Adrenal gland (tissue), 9 donors: ENCODE measurements at regions not wholly inside any gene's neighbourhood (a gene's known extent, or its start where the extent isn't known, plus 50 kb on each side); places are given as distances from the start of the nearest gene placed in this dataset.

ENCODE experiments used
- DNase-seq, 7 donors: peaks; one replicate each; pipeline ENCODE4 v3.0.0-alpha.2; 2019 to 2020
- H3K27ac ChIP-seq, 5 donors: fragments of 200-600 bp; sonication (generic) in 4 of 5; 1 replicate in 3 of 5; 2 replicates in 2 of 5; pipeline versions ENCODE4 v1.5.1 to v1.8.0; 2016 to 2020; ENCODE audit warnings: mild to moderate bottlenecking in 1 of 5
- H3K27me3 ChIP-seq: fragments of 200-600 bp; 2 replicates; pipeline ENCODE4 v1.8.0; 2021
- H3K36me3 ChIP-seq, 2 donors: fragments of 200-600 bp; replicated peaks in 1 of 2; 1 replicate in 1 of 2; 2 replicates in 1 of 2; pipeline versions ENCODE4 v1.5.1 to v1.8.0; 2018 to 2022
- H3K4me1 ChIP-seq, 2 donors: fragments of 200-600 bp; replicated peaks in 1 of 2; 1 replicate in 1 of 2; 2 replicates in 1 of 2; pipeline versions ENCODE4 v1.5.1 to v1.8.0; 2018 to 2021
- H3K4me3 ChIP-seq, 4 donors: fragments of 200-600 bp; sonication (generic) in 3 of 4; one replicate each; pipeline ENCODE4 v1.5.1; 2016 to 2018
- H3K9me3 ChIP-seq, 3 donors: fragments of 200-600 bp; sonication (generic) in 1 of 3; replicated peaks in 1 of 3; 1 replicate in 2 of 3; 2 replicates in 1 of 3; pipeline versions ENCODE4 v1.5.1 to v1.8.0; 2016 to 2021
- POLR2A ChIP-seq, 2 donors: fragments of 450-650 bp; IDR thresholded peaks; one replicate each; pipeline ENCODE4 v1.6.1; 2017; ENCODE audit warnings: antibody characterized with exemption in 2 of 2, mild to moderate bottlenecking in 2 of 2, moderate library complexity in 1 of 2
- WGBS, 4 donors: extraction: QIAGEN DNeasy Blood & Tissue Kit in 2 of 4; methylation state at CpG; one replicate each; pipeline versions ENCODE4 v1.1.5 to v1.1.7; 2013 to 2017; 5-methylcytosine and 5-hydroxymethylcytosine counted together
- intact Hi-C, 2 donors: fragments of 100-400 bp; cut with DNase I; formaldehyde crosslinking; loops; one replicate each; pipeline versions ENCODE4 v1.14.1 to v1.15.0; 2022 to 2023
- TF ChIP-seq, protein P1 (sequence below), 6 experiments: fragments of 450-650 bp in 4 of 6; fragments of 200-600 bp in 2 of 6; sonication (generic) in 1 of 6; IDR thresholded peaks; 1 replicate in 5 of 6; 2 replicates in 1 of 6; pipeline versions ENCODE4 v1.5.1 to v1.8.0; 2016 to 2021; ENCODE audit warnings: antibody characterized with exemption in 6 of 6, mild to moderate bottlenecking in 2 of 6, moderate library complexity in 1 of 6
- donor health status: healthy with polysubstance abuse.
- donor health status: Bipolar disorder and iron deficiency.
- donor health status: DM: yes; HTN: yes; CAD: no.
- donor health status: DM: no; HTN: no; CAD: no.
- donor health status: DM: no; HTN: no; CAD: no.

DNA sequence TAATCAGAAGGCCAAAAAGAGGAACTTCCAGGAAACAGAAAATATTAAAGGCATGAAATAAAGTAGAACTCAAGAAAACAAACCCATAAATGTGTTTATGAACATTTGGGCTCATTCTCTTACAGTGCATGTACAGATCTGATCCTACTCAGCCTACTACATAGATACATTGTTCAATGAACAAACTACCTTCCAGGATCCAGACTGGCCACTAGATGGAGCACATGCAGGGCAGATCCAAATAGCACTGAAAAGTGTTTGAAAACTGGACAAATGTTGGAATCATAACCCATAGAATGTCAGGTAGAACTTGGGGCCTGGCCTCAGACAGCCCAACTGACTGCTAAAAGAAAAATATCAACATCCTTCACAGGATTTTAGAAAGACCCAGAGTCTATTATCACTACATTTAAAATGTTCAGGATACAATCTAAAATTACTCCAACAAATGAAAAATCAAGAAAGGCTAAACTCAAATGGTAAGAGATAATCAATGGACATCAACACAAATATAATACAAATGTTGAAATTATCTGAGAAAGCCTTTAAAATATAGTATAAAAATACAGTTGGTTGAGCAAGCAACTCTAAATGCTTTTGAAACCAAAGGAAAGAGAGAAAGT lies 122.4 kb upstream of the NUDT7 start:
- Histone ChIP-seq H3K36me3 (no peaks in the 10 kb centered on the region), H3K4me1 (no peaks in the 10 kb centered on the region), H3K27me3 (no peaks in the 10 kb centered on the region), H3K4me3 (no peak overlapping the region), H3K27ac (no peak overlapping the region), H3K9me3 (no peaks in the 10 kb centered on the region)
- no peak for TF ChIP-seq POLR2A (IDR thresholded peaks at IDR 0.05)
- TF ChIP-seq, protein P1, sequence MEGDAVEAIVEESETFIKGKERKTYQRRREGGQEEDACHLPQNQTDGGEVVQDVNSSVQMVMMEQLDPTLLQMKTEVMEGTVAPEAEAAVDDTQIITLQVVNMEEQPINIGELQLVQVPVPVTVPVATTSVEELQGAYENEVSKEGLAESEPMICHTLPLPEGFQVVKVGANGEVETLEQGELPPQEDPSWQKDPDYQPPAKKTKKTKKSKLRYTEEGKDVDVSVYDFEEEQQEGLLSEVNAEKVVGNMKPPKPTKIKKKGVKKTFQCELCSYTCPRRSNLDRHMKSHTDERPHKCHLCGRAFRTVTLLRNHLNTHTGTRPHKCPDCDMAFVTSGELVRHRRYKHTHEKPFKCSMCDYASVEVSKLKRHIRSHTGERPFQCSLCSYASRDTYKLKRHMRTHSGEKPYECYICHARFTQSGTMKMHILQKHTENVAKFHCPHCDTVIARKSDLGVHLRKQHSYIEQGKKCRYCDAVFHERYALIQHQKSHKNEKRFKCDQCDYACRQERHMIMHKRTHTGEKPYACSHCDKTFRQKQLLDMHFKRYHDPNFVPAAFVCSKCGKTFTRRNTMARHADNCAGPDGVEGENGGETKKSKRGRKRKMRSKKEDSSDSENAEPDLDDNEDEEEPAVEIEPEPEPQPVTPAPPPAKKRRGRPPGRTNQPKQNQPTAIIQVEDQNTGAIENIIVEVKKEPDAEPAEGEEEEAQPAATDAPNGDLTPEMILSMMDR (IDR thresholded peaks at IDR 0.05), result peak; percentile 30 to 59 (median 46)
- DNase-seq, result peak; percentile 21 to 56 (median 31)
- intact Hi-C loops, result no loop called here

DNA sequence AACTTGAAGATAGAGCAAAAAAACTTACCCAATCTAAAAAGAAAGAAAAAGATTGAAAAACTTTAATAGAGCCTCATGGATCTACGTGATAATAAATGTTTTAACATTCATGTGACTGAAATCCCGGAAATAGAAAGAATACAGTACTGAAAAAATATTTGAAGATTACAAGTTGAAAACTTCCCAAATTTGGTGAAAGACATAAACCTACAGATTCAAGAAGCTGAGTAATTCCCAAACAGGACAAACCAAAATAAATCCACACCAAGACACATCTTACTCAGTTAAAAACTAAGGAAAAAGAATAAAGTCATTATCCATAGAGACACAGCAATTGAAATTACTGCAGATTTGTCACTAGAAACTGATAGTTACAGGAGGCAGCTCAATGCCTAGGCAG lies 121.8 kb upstream of the NUDT7 start:
- no peaks in the 10 kb centered on the region for H3K27me3 ChIP-seq
- no peak for DNase-seq
- TF ChIP-seq, protein P1 (IDR thresholded peaks at IDR 0.05), result no peak
- no peak for TF ChIP-seq POLR2A (IDR thresholded peaks at IDR 0.05)
- WGBS, 4 donors, result 66 to 80% (median 74%) methylated on average over 2 of the region's 2 CpGs
- no peak overlapping the region for H3K27ac ChIP-seq
- intact Hi-C loops, result no loop called here
- no peaks in the 10 kb centered on the region for H3K36me3 ChIP-seq
- H3K9me3 ChIP-seq, result no peaks in the 10 kb centered on the region
- H3K4me3 ChIP-seq, result no peak overlapping the region
- no peaks in the 10 kb centered on the region for H3K4me1 ChIP-seq

DNA sequence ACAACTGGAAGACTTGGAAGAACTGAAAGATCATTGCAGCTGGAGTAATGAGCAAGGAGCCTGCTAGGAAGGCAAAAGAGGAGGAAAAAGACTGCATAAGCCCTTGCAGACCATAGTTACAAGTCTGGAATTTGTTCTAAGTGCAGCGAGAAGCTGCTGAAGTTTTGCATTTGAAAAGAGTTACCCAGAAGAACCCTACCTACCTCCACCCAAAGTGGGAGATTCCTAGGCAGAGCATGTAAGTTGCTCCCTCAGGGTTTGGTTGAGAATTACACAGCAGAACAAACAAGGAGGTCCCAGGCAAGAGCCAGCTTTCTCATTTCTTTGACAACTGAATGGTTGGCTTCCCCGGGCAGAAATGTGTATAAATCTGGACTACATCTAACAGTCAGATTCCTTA lies 118.7 kb upstream of the NUDT7 start:
- H3K27ac ChIP-seq, result no peak overlapping the region
- no peaks in the 10 kb centered on the region for H3K4me1 ChIP-seq
- H3K9me3 ChIP-seq, result no peaks in the 10 kb centered on the region
- 57 to 66% (median 59%) methylated on average over 2 of the region's 2 CpGs for WGBS, 4 donors
- no peak for DNase-seq
- no peaks in the 10 kb centered on the region for H3K36me3 ChIP-seq
- H3K4me3 ChIP-seq, result no peak overlapping the region
- H3K27me3 ChIP-seq, result no peaks in the 10 kb centered on the region
- intact Hi-C loops, result no loop called here
- TF ChIP-seq POLR2A (IDR thresholded peaks at IDR 0.05), result no peak
- TF ChIP-seq, protein P1 (IDR thresholded peaks at IDR 0.05), result no peak

DNA sequence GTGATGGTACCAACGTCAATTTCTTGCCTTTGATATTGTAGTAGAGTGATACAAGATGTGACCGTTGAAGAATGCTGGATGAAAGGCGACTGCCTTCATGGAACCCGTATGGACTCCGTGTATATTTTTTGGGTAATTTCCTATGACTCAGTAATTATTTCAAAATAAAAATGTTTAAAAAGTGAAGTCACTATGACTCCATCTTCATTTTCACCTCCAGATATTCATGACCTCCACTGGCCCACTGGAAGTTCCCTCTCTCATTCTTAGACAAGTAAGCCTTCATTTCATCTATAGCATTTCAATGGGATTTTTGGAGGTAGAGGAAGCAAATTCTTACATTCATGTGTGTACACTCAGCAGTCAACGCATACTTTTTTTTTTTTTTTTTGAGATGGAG lies 111.8 kb upstream of the NUDT7 start:
- H3K27ac ChIP-seq, result no peak overlapping the region
- intact Hi-C loops, result no loop called here
- H3K36me3 ChIP-seq, result no peaks in the 10 kb centered on the region
- H3K4me3 ChIP-seq, result no peak overlapping the region
- H3K27me3 ChIP-seq, result no peaks in the 10 kb centered on the region
- no peaks in the 10 kb centered on the region for H3K9me3 ChIP-seq
- H3K4me1 ChIP-seq, result no peaks in the 10 kb centered on the region
- WGBS, 4 donors, result 85 to 89% (median 88%) methylated on average over 6 of the region's 6 CpGs
- DNase-seq, result no peak
- no peak for TF ChIP-seq POLR2A (IDR thresholded peaks at IDR 0.05)
- TF ChIP-seq, protein P1 (IDR thresholded peaks at IDR 0.05), result no peak
